Mammary epithelial cell (primary cell): ENCODE measurements at regions not wholly inside any gene's neighbourhood (a gene's known extent, or its start where the extent isn't known, plus 50 kb on each side); places are given as distances from the start of the nearest gene placed in this dataset.

Source experiments
- EZH2 ChIP-seq: IDR thresholded peaks from 2 replicates; pipeline ENCODE4 v1.6.1; 2012; ENCODE audit warnings: low read length, inconsistent platforms, borderline replicate concordance
- TF ChIP-seq, protein P1 (sequence below), 2 donors: IDR thresholded peaks in 1 of 2; conservative IDR thresholded peaks in 1 of 2; 2 replicates each; pipeline ENCODE4 v1.5.1; 2011 to 2012; ENCODE audit warnings: inconsistent platforms in 2 of 2, low read length in 2 of 2, mild to moderate bottlenecking in 2 of 2, control low read depth in 1 of 2, low read depth in 1 of 2; ENCODE audit not compliant: insufficient read depth in 1 of 2; ENCODE audit errors: extremely low read depth in 1 of 2

DNA sequence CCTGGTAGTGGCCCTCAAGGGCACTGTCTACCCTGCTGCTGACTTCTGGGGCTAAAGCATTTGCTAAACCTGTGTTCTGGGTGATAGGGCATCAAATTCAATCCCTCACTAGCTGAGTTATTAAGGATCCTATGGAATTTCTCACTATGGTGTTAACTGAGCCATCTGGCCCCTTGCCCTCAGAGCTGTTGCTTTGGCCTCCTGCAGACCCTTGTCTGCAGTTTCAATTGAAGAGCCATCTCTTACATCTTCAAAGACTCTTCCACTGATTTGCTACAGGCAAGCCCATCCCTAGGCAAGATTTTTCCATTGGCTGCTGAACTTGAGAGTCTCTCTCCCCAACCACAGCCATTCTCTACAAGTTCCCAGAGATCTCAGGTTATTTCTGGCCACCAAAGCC lies 418.2 kb downstream of the ZNF608 start:
- TF ChIP-seq, protein P1, sequence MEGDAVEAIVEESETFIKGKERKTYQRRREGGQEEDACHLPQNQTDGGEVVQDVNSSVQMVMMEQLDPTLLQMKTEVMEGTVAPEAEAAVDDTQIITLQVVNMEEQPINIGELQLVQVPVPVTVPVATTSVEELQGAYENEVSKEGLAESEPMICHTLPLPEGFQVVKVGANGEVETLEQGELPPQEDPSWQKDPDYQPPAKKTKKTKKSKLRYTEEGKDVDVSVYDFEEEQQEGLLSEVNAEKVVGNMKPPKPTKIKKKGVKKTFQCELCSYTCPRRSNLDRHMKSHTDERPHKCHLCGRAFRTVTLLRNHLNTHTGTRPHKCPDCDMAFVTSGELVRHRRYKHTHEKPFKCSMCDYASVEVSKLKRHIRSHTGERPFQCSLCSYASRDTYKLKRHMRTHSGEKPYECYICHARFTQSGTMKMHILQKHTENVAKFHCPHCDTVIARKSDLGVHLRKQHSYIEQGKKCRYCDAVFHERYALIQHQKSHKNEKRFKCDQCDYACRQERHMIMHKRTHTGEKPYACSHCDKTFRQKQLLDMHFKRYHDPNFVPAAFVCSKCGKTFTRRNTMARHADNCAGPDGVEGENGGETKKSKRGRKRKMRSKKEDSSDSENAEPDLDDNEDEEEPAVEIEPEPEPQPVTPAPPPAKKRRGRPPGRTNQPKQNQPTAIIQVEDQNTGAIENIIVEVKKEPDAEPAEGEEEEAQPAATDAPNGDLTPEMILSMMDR (conservative IDR thresholded peaks at IDR 0.05 in 1 of 2, IDR thresholded peaks at IDR 0.05 in 1 of 2; ENCODE audit: extremely low read depth in 1 of 2, insufficient read depth in 1 of 2, low read depth in 1 of 2, low read length in 2 of 2) = no peak
- no peak for TF ChIP-seq EZH2
